Lower leg skin (tissue), 3 donors: ENCODE measurements at regions not wholly inside any gene's neighbourhood (a gene's known extent, or its start where the extent isn't known, plus 50 kb on each side); places are given as distances from the start of the nearest gene placed in this dataset.

ENCODE experiments used
- CTCF ChIP-seq, 3 donors: fragments of 450-650 bp; IDR thresholded peaks; one replicate each; pipeline ENCODE4 v1.5.1; 2016; ENCODE audit warnings: antibody characterized with exemption in 3 of 3, mild to moderate bottlenecking in 3 of 3, moderate library complexity in 2 of 3
- POLR2A ChIP-seq, 2 donors: fragments of 450-650 bp; IDR thresholded peaks; one replicate each; pipeline ENCODE4 v1.6.1; 2016 to 2017; ENCODE audit warnings: antibody characterized with exemption in 2 of 2, mild to moderate bottlenecking in 1 of 2, moderate library complexity in 1 of 2

DNA sequence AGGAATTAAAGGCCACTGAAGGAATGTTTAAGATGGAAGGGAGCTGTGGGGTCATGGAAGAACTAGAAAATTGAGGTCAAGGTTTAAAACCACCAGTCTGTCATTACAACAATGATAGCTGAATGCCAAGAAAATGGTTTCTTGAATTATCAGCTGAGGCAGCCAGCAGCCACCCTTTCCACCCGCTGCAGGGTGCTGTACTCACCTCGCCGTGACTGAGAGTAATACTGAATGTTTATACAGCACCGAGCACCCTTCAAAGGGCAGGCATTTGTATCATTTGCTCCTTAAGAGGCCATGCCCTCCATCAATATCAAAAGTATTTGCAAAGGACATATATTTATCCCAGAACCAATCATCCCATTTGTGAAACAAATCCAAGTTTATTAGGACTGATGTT, 402.8 kb downstream of the VPS13C start:
- TF ChIP-seq POLR2A (IDR thresholded peaks at IDR 0.05) (no peak), CTCF (IDR thresholded peaks at IDR 0.05) (no peak)
